ENCODE measurements at regions not wholly inside any gene's neighbourhood (a gene's known extent, or its start where the extent isn't known, plus 50 kb on each side); places are given as distances from the start of the nearest gene placed in this dataset.

GRCh38 chr18:42233908-42234307 lies 278.9 kb downstream of the PIK3C3 start:
- TF ChIP-seq POLR2A (IDR thresholded peaks at IDR 0.05; ENCODE audit: low read depth, low read length) (no peak), TAF1 (IDR thresholded peaks at IDR 0.05; ENCODE audit: low read depth, low read length) (no peak), POLR2AphosphoS5 (IDR thresholded peaks at IDR 0.05; ENCODE audit: low read depth, low read length) (no peak), POU2F2 (IDR thresholded peaks at IDR 0.05; ENCODE audit: low read depth, low read length) (no peak)
